H9 (cell line): ENCODE measurements at regions not wholly inside any gene's neighbourhood (a gene's known extent, or its start where the extent isn't known, plus 50 kb on each side); places are given as distances from the start of the nearest gene placed in this dataset.

Experiments
- DNase-seq: peaks from one replicate; pipeline ENCODE4 v3.0.0-alpha.2; 2017
- H2AFZ ChIP-seq: one replicate; pipeline ENCODE4 v1.6.1; 2013; ENCODE audit warnings: mild to moderate bottlenecking, low read length, control low read depth, moderate library complexity
- H2AK5ac ChIP-seq: 2 replicates; pipeline ENCODE4 v1.6.1; 2013; ENCODE audit warnings: low read length, control low read depth, mixed read lengths; ENCODE audit not compliant: insufficient read length
- H2BK120ac ChIP-seq: one replicate; pipeline ENCODE4 v1.6.1; 2013; ENCODE audit warnings: low read depth, mild to moderate bottlenecking, low read length, control low read depth, inconsistent platforms; ENCODE audit not compliant: poor library complexity, severe bottlenecking
- H2BK12ac ChIP-seq: 2 replicates; pipeline ENCODE4 v1.6.1; 2013; ENCODE audit warnings: low read length, control low read depth, mixed read lengths, low read depth; ENCODE audit not compliant: insufficient read length
- H2BK15ac ChIP-seq: 2 replicates; pipeline ENCODE4 v1.6.1; 2013; ENCODE audit warnings: low read depth, low read length, control low read depth
- H2BK20ac ChIP-seq: one replicate; pipeline ENCODE4 v1.6.1; 2013; ENCODE audit warnings: low read depth, mild to moderate bottlenecking, low read length, control low read depth, inconsistent platforms; ENCODE audit not compliant: poor library complexity, severe bottlenecking
- H2BK5ac ChIP-seq: 2 replicates; pipeline ENCODE4 v1.6.1; 2013; ENCODE audit warnings: low read length, control low read depth, mixed read lengths; ENCODE audit not compliant: insufficient read length
- H3K14ac ChIP-seq: 2 replicates; pipeline ENCODE4 v1.6.1; 2013; ENCODE audit warnings: low read length, control low read depth; ENCODE audit not compliant: insufficient read depth
- H3K18ac ChIP-seq: 2 replicates; pipeline ENCODE4 v1.6.1; 2013; ENCODE audit warnings: low read depth, mild to moderate bottlenecking, mixed read lengths, low read length, control low read depth; ENCODE audit not compliant: insufficient read length
- H3K23ac ChIP-seq: 2 replicates; pipeline ENCODE4 v1.6.1; 2013; ENCODE audit warnings: low read length, control low read depth, mixed read lengths, low read depth; ENCODE audit not compliant: insufficient read length
- H3K23me2 ChIP-seq: 2 replicates; pipeline ENCODE4 v1.6.1; 2013; ENCODE audit warnings: low read depth, mild to moderate bottlenecking, mixed read lengths, low read length, control low read depth; ENCODE audit not compliant: insufficient read length, poor library complexity, severe bottlenecking
- H3K27ac ChIP-seq: 2 replicates; pipeline ENCODE4 v1.5.1; 2013; ENCODE audit warnings: low read length, control low read depth, mixed read lengths, low read depth; ENCODE audit not compliant: insufficient read length
- H3K27me3 ChIP-seq: 2 replicates; pipeline ENCODE4 v1.6.1; 2013; ENCODE audit warnings: low read length, control low read depth, inconsistent platforms; ENCODE audit not compliant: insufficient read depth
- H3K4ac ChIP-seq: 2 replicates; pipeline ENCODE4 v1.6.1; 2013; ENCODE audit warnings: low read depth, mild to moderate bottlenecking, control low read depth, inconsistent platforms, low read length, moderate library complexity
- H3K4me1 ChIP-seq: 2 replicates; pipeline ENCODE4 v1.6.1; 2013; ENCODE audit warnings: low read length, control low read depth, inconsistent platforms; ENCODE audit not compliant: insufficient read depth
- H3K4me2 ChIP-seq: 2 replicates; pipeline ENCODE4 v1.6.1; 2013; ENCODE audit warnings: low read length, control low read depth, mixed read lengths; ENCODE audit not compliant: insufficient read length, insufficient read depth
- H3K56ac ChIP-seq: 2 replicates; pipeline ENCODE4 v1.6.1; 2013; ENCODE audit warnings: low read depth, mild to moderate bottlenecking, mixed read lengths, low read length, control low read depth; ENCODE audit not compliant: insufficient read length
- H3K79me1 ChIP-seq: 2 replicates; pipeline ENCODE4 v1.6.1; 2013; ENCODE audit warnings: low read depth, mild to moderate bottlenecking, moderate library complexity, low read length, control low read depth, inconsistent platforms; ENCODE audit not compliant: insufficient read depth, poor library complexity, severe bottlenecking
- H3K79me2 ChIP-seq: 2 replicates; pipeline ENCODE4 v1.6.1; 2013; ENCODE audit warnings: low read length, control low read depth, inconsistent platforms; ENCODE audit not compliant: insufficient read depth
- H3K9ac ChIP-seq: 2 replicates; pipeline ENCODE4 v1.6.1; 2013; ENCODE audit warnings: low read length, control low read depth, mixed read lengths; ENCODE audit not compliant: insufficient read length; ENCODE audit errors: extremely low read depth
- H3K9me3 ChIP-seq: one replicate; pipeline ENCODE4 v1.6.1; 2013; ENCODE audit warnings: low read depth, low read length, inconsistent platforms; ENCODE audit not compliant: control insufficient read depth
- H3T11ph ChIP-seq: one replicate; pipeline ENCODE4 v1.6.1; 2013; ENCODE audit warnings: mild to moderate bottlenecking, low read length, control low read depth, inconsistent platforms
- H4K20me1 ChIP-seq: one replicate; pipeline ENCODE4 v1.6.1; 2013; ENCODE audit not compliant: control insufficient read depth, insufficient read length, insufficient read depth
- H4K5ac ChIP-seq: 2 replicates; pipeline ENCODE4 v1.6.1; 2013; ENCODE audit warnings: low read depth, mild to moderate bottlenecking, mixed read lengths, low read length, control low read depth; ENCODE audit not compliant: insufficient read length
- H4K8ac ChIP-seq: replicated peaks from 2 replicates; pipeline ENCODE4 v1.6.1; 2013; ENCODE audit warnings: low read length, control low read depth, mixed read lengths, low read depth; ENCODE audit not compliant: insufficient read length
- H4K91ac ChIP-seq: 2 replicates; pipeline ENCODE4 v1.6.1; 2013; ENCODE audit warnings: low read depth, mild to moderate bottlenecking, moderate library complexity, mixed read lengths, low read length, control low read depth; ENCODE audit not compliant: insufficient read length
- H3K27ac Mint-ChIP-seq, 3 experiments: 2 replicates in 2 of 3; 3 replicates in 1 of 3; pipeline ENCODE4 v1.8.0; 2020 to 2021; ENCODE audit warnings: mixed read lengths in 3 of 3, mild to moderate bottlenecking in 1 of 3, moderate library complexity in 1 of 3
- H3K27me3 Mint-ChIP-seq: 2 replicates; pipeline ENCODE4 v1.8.0; 2021; ENCODE audit warnings: low read depth, mild to moderate bottlenecking, moderate library complexity, mixed read lengths
- H3K36me3 Mint-ChIP-seq, 3 experiments: 2 replicates in 2 of 3; 3 replicates in 1 of 3; pipeline ENCODE4 v1.8.0; 2020 to 2021; ENCODE audit warnings: low read depth in 3 of 3, mixed read lengths in 3 of 3; ENCODE audit not compliant: insufficient read depth in 1 of 3
- H3K4me1 Mint-ChIP-seq, 2 experiments: 2 replicates each; pipeline ENCODE4 v1.8.0; 2020; ENCODE audit warnings: mixed read lengths in 2 of 2
- H3K4me3 Mint-ChIP-seq, 2 experiments: 2 replicates in 1 of 2; 3 replicates in 1 of 2; pipeline ENCODE4 v1.8.0; 2020 to 2021; ENCODE audit warnings: mild to moderate bottlenecking in 2 of 2, mixed read lengths in 2 of 2, moderate library complexity in 1 of 2
- H3K9me3 Mint-ChIP-seq, 2 experiments: 2 replicates in 1 of 2; 3 replicates in 1 of 2; pipeline ENCODE4 v1.8.0; 2020; ENCODE audit warnings: mild to moderate bottlenecking in 2 of 2, mixed read lengths in 2 of 2, moderate library complexity in 1 of 2
- WGBS: extraction: QIAGEN DNeasy Blood & Tissue Kit; methylation state at CpG from one replicate; pipeline ENCODE4 v1.1.7; 2013; ENCODE audit warnings: missing lambda C conversion rate, low lambda C conversion rate, mixed read lengths; ENCODE audit not compliant: insufficient read length; ENCODE audit errors: extremely low coverage; 5-methylcytosine and 5-hydroxymethylcytosine counted together
- TF ChIP-seq, protein P1 (sequence below): fragments of 200-600 bp; sonication (generic); conservative IDR thresholded peaks from 3 replicates; pipeline ENCODE4 v1.8.0; 2021; ENCODE audit warnings: antibody characterized with exemption, mild to moderate bottlenecking

GRCh38 chr13:74523057-74523456, 388.9 kb upstream of the KLF12 start:
- Histone ChIP-seq H2BK20ac (no peak overlapping the region), H3K79me2 (no peaks in the 10 kb centered on the region), H2BK12ac (no peak overlapping the region), H3K4me1 (no peaks in the 10 kb centered on the region), H2AFZ (no peak overlapping the region), H3K27me3 (no peaks in the 10 kb centered on the region), H2BK5ac (no peak overlapping the region), H4K20me1 (no peaks in the 10 kb centered on the region), H4K5ac (no peak overlapping the region), H3K4me2 (no peak overlapping the region), H3K9me3 (no peaks in the 10 kb centered on the region), H2BK120ac (no peak overlapping the region), H3K4ac (no peak overlapping the region), H3K18ac (no peak overlapping the region), H3K9ac (no peak overlapping the region), H3K79me1 (no peaks in the 10 kb centered on the region), H3K23ac (no peak overlapping the region), H2BK15ac (no peak overlapping the region), H2AK5ac (no peak overlapping the region), H3T11ph (no peak overlapping the region), H3K27ac (no peak overlapping the region), H3K14ac (no peak overlapping the region), H4K91ac (no peak overlapping the region), H4K8ac (no peak overlapping the region), H3K56ac (no peak overlapping the region), H3K23me2 (no peaks in the 10 kb centered on the region)
- no peaks in the 10 kb centered on the region for H3K9me3 Mint-ChIP-seq
- H3K4me1 Mint-ChIP-seq, result peaks cover 0 to 2% of the 10 kb centered on the region in 2 experiments; a peak in 1 of 4 replicates
- WGBS, result no CpG with 5 or more reads among the region's 2 CpGs
- no peak overlapping the region for H3K27ac Mint-ChIP-seq
- H3K36me3 Mint-ChIP-seq, result no peaks in the 10 kb centered on the region
- H3K27me3 Mint-ChIP-seq, result no peaks in the 10 kb centered on the region
- H3K4me3 Mint-ChIP-seq, result no peak overlapping the region
- TF ChIP-seq, protein P1, sequence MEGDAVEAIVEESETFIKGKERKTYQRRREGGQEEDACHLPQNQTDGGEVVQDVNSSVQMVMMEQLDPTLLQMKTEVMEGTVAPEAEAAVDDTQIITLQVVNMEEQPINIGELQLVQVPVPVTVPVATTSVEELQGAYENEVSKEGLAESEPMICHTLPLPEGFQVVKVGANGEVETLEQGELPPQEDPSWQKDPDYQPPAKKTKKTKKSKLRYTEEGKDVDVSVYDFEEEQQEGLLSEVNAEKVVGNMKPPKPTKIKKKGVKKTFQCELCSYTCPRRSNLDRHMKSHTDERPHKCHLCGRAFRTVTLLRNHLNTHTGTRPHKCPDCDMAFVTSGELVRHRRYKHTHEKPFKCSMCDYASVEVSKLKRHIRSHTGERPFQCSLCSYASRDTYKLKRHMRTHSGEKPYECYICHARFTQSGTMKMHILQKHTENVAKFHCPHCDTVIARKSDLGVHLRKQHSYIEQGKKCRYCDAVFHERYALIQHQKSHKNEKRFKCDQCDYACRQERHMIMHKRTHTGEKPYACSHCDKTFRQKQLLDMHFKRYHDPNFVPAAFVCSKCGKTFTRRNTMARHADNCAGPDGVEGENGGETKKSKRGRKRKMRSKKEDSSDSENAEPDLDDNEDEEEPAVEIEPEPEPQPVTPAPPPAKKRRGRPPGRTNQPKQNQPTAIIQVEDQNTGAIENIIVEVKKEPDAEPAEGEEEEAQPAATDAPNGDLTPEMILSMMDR, result no peak
- DNase-seq, result no peak
